NCI-H526 treated with DMSO at 0.1 percent for 48 hours (cell line): ENCODE measurements at regions not wholly inside any gene's neighbourhood (a gene's known extent, or its start where the extent isn't known, plus 50 kb on each side); places are given as distances from the start of the nearest gene placed in this dataset.

Experiments used
- DNase-seq: peaks from one replicate; lab custom pipeline; 2025; lab: John Stamatoyannopoulos, UW

- no peak for DNase-seq
Measured at GRCh38 chr2:18829976-18830375, 240.6 kb upstream of the NT5C1B start.

GRCh38 chr2:18829251-18829902, 240.0 kb upstream of the NT5C1B start:
- DNase-seq = no peak

- DNase-seq = no peak
Measured at GRCh38 chr2:18828296-18828695, 238.9 kb upstream of the NT5C1B start.

DNA sequence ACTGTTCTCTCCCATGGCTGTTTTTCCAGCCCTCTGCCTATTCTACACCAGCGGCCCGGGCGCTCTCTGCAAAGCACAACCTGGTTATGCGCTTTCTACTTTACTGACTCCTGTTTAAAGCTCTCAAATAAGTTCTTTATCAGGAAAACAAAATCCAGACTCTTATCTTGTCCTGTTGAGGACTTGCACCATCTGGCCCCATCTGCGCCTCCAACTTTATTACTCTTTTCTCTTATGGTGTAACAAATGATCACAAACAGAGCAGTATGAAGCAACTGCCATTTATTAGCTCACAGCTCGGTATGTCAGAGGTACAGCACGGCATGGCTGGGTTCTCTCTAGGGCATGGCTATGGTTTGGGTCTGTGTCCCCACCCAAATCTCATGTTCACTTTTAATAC, 236.5 kb upstream of the NT5C1B start:
- no peak for DNase-seq

DNA sequence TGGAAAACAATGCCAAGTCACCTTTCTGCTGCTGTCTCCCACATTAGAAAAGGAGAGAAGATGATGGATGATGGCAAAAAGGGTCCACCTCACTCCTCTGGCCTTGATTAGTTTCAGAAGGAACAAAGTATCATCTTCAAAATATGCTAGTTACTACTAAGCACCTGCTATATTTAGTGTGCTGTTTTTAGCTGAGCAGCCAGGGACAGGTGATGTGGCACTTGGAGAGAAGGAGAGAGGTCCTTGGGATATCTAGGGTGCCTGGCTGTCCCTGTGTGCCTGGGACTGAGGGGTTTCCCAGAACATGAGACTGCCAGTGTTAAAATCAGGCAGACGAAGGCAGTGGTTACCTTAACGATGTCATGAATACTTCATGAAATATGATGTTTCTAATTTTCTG, 235.5 kb upstream of the NT5C1B start:
- DNase-seq = no peak

GRCh38 chr2:18824325-18824790, 235.0 kb upstream of the NT5C1B start:
- no peak for DNase-seq

DNA sequence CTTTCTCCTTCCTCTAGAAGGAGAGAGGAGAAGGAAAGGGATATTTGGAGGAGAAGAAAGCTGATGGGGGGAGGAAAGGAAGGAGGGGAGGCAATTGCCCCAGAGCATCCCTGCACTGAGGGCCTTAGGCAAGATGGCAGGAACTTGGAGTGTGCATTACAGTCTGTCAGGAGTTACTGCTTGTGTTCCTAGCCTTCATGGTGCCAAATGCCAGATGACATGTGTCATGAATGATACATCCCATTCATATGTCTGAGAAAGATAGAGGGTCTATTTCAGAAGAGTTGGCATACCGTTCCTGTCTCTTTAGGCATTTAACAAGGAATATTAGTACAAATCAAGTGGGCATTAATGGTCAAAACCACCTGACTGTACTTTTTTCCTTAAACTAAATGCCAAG, 232.1 kb upstream of the NT5C1B start:
- no peak for DNase-seq

DNA sequence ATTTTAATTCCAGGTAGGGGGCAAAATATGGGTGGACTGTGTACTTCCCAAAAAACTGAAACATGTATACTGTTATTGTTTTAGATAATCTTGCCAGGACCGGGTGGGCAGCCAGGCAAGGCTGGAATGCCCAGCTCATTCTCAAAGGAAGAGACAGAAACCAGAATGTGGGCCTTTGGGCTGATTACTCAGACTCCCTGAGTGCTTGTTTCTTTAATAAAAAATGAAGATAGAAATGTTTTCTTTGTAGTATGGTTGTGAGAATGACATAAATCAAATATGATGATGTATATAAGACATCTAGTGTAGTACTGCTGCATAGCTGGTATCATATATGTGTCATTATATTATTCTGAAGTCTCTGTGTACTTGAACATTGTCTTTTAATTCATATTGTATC, 231.6 kb upstream of the NT5C1B start:
- no peak for DNase-seq

DNA sequence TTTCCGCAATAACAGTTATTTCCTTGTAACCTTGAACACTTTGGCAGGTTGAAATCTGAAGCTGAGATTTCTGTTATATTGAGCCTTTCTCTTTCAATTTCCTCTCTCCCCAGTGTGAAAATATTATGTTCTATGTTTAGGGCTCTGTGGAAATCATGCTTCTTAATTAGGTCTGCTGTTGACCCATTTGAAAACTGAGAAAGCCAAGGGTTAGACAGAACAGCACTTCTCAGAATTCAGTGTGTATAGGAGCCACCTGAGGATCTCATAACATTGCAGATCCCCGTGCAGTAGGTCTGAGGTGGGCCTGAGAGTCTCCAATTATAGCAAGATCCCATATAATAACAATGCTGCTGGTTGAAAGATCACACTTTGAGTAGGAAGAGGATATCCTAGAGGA, 230.2 kb upstream of the NT5C1B start:
- DNase-seq = no peak

DNA sequence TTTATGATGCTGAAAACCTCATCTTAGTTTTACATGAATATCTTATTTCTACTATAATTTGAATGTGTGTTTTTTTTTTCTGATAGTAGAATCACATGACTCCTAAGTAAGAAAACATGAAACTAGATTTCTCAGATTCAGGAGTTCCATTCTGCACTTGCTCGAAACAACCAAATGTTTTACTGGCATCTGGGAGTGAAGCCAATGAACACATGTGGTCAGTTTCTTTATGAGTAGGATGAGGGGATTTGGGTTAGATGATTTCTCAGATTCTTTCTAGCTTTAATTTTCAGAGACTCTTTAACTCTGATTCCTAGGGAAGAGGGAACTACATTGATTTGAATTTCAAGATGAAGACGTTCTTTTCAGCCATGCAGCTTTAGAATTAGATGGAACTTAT, 225.0 kb upstream of the NT5C1B start:
- DNase-seq = no peak

- no peak for DNase-seq
Measured at GRCh38 chr2:18804536-18804935, 215.2 kb upstream of the NT5C1B start.

DNA sequence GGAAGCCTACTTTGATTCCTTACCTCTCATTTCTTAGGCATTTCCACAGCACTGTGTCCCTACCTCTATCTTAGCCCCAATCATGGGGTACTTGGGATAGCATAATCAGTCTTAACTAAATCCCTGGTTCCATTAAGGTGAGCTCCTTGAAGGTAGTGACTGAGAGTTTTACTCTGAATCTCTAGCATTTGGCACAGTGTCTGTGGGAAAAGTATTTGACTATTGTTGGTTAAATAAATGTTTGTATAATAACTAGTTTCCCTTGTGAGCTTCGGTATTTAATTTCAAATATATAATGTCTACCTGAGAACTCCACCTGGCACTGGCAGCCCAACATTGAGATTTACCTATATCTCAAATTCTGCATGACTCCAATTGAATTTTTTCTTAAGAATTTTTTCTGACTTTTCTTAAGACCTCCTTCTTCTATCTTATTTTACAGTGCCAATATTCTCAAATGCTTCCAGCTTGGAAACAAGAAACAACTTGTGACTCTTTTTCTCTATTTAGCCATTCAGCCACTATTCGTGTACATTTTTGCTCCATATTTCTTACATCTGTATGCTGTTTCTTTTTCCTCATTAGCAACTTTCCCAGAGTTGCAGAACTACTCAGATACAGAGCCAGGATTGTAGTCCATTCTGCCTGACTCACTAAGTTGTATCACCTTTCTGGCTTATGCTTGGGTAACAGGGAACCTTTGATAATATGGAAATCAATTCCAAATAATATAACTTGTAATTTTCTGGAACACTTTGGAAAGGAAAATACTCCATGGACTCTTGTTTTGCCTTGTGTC, 214.0 kb upstream of the NT5C1B start:
- DNase-seq = no peak

GRCh38 chr2:18800240-18800971, 211.0 kb upstream of the NT5C1B start:
- no peak for DNase-seq

- no peak for DNase-seq
Measured at GRCh38 chr2:18799397-18799796, 210.0 kb upstream of the NT5C1B start.

DNA sequence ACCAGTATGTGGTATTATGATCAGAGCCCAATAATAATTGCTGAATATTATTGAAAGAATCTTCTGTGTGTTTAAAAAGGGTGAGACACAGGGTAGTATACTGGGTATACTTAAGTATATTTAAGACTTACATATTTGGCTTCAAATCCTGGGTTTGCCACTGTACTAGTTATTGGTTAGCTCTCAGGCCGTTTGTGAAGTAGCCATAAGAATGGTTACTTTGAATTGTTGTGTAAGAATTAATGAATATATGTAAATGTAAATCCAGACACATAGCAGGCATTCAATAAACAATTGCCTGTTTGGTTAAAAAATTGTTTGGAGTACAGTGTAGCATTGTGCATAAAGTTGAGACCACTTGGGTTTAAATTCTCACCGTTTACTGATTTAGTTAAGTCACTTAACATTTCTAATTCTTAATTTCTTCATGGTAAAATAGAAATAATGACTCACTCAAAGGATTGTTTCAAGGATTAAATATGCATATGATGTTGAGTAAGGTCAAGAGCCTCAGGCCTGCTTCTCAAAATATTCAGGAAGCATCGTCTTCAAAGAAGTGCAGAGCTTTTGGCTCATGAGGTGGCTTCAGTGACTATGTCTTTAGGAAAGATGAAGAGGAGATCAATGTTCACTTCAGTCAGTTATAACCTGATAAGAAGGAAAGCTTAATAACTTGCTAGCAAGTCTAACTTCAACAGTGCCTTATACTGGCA, 207.9 kb upstream of the NT5C1B start:
- no peak for DNase-seq

DNA sequence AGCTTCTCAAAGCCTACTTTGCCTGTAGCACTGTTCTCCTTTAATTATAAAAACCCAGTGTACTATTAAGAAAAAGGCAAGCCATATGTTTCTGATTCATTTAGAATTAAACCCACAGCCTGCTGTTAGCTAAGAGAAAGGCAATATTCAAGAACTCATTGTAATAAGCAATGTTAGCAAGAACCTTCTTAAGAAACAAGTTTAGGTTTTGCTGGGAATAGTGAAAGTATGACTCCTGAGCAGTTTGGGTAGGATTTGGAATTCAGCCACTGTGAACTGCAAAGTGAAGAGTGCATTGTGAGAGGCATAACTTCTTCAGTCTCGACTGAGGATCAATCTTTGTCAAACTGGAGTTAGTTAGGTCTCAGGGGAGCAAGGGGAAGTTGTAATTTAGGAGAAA, 206.5 kb upstream of the NT5C1B start:
- no peak for DNase-seq

- DNase-seq = no peak
Measured at GRCh38 chr2:18792684-18793083, 203.3 kb upstream of the NT5C1B start.

DNA sequence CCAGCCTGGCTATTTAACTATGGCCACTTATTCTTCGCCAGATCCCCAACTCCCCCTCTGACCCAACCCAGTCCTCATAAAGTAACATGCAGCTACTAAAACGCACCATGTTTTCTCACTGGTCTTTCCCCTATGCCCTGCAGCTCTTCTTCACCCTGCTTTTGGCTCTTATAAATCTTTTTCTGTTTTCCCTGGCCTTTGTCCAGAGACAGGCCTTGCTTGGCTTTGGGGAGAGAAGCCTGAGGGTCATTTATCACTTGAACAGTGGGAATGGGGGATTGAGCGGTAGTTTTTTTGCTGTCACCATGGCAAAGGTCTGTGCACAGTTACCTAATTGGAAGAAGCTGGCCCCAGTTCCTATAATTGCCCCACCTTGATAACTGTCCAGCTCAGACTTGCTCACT, 202.9 kb upstream of the NT5C1B start:
- DNase-seq = no peak

- DNase-seq = no peak
Measured at GRCh38 chr2:18791172-18791797, 201.9 kb upstream of the NT5C1B start.

DNA sequence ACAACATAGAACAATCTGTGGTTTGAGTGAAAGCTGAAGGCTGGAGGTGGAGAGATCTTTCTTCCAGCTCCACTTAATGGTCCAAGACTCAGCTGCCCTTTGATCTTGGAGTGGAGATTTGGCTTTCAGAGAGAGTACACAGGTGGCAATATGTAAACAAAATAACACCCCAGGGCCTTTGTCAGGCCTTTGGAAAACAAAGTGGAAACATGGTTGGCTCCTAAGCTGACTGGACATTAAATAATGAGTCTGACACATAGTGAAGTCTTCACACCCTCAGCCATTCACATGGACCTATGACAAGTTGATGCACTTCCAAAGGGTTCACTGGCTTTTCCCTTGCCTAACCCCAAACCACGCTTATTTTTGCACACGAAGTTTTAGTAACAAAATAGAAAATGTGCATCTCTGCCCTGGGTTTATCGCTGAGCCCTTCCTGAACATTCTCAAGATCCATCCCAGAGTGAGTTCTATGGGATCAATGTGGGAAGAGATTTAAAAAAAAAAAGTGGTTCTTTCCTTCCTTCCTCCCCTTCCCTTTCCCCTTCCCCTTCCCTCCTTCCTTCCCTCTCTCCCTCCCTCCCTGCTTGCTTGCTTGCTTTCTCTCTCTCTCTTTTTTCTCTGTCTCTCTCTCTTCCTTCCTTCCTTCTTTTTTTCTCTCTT, 201.3 kb upstream of the NT5C1B start:
- no peak for DNase-seq

DNA sequence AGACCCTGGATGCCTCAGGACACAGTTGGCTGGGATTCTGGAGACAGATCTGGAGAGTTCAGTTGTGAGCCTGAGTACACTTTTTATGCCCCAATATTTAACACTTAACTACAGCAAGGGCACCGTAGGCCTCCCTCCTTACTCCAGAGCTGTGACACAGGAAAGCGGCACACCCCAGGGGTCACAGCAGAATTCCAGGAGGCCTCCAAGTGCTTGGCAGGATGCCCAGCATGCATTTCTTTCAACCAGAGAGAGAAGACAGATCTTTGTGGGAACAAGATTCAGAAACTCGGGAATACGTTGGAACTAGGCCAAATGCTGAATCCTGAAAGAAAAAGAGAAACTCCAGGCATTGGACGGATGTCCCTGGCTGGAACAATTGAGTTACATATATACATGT, 199.2 kb upstream of the NT5C1B start:
- DNase-seq = no peak
